NT2/D1 (cell line): ENCODE measurements at regions not wholly inside any gene's neighbourhood (a gene's known extent, or its start where the extent isn't known, plus 50 kb on each side); places are given as distances from the start of the nearest gene placed in this dataset.
"Not testable (repeated sequence)": the region's sequence is repeated elsewhere in the genome, so short reads cannot be mapped to it uniquely, and the experiment has no call there.

Source experiments
- DNase-seq: peaks from one replicate; pipeline ENCODE4 v3.0.0-alpha.2; 2011; ENCODE audit warnings: low read depth, low spot score
- H3K27me3 ChIP-seq: 2 replicates; pipeline ENCODE4 v1.6.0; 2011; ENCODE audit warnings: mild to moderate bottlenecking; ENCODE audit not compliant: insufficient read length, insufficient read depth
- H3K36me3 ChIP-seq: 2 replicates; pipeline ENCODE4 v1.6.1; 2011; ENCODE audit warnings: mild to moderate bottlenecking, low read length, mixed read lengths; ENCODE audit not compliant: insufficient read depth, insufficient read length
- H3K4me1 ChIP-seq: 2 replicates; pipeline ENCODE4 v1.5.1; 2011; ENCODE audit not compliant: insufficient read depth, insufficient read length
- H3K4me3 ChIP-seq: 2 replicates; pipeline ENCODE4 v1.5.1; 2011; ENCODE audit warnings: low read depth; ENCODE audit not compliant: insufficient read length
- H3K9ac ChIP-seq: 2 replicates; pipeline ENCODE4 v1.6.0; 2011; ENCODE audit warnings: low read depth; ENCODE audit not compliant: insufficient read length
- H3K9me3 ChIP-seq: 2 replicates; pipeline ENCODE4 v1.5.1; 2011; ENCODE audit warnings: mild to moderate bottlenecking, low read length; ENCODE audit not compliant: insufficient read depth
- SUZ12 ChIP-seq: IDR thresholded peaks from 2 replicates; pipeline ENCODE4 v1.6.1; 2011; ENCODE audit not compliant: insufficient read length, insufficient read depth; ENCODE audit errors: extremely low read depth
- ZNF274 ChIP-seq: IDR thresholded peaks from 2 replicates; pipeline ENCODE4 v1.6.1; 2011; ENCODE audit warnings: mild to moderate bottlenecking, low read depth, low read length

DNA sequence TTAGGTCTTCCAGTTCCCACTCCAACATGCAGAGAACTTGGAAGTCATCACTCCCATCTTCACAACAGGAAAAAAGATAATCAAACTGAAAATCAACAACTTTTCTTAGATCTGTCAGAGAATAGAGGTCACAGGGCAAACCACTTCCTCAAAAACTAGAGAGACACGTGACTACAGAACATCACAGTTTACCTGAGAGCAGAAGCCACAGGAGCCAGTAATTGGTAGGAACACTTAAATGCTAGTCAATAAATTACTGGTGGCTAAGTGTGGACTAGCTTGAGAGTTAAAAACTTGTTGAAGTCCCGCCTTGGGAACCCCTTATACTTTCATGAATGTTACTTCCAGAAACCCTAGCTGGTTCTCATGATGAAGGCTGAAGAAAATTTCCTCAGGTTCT is 81.1 kb downstream of the THSD1 start:
- DNase-seq, H3K9ac ChIP-seq, H3K4me1 ChIP-seq, H3K27me3 ChIP-seq, H3K4me3 ChIP-seq, H3K36me3 ChIP-seq, H3K9me3 ChIP-seq: not testable (repeated sequence)

DNA sequence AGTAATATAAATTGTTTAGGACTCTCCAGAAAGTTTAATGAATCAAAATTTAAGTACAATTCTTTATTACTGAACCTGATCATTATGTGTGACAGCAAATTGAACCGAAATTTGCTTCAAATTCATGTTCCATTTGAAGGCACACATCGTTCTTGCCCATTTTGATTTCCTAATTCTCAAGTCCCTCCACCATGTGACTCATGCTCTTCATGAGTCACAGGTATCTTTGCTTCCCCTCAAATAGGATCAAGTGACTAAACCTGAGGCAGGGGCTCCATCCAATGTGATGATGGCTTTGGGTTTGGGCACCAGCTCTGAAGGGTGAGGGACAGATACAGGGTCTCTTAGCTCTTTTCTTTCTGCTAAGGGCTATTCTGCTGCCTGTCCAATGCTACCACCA is 86.1 kb downstream of the THSD1 start:
- H3K36me3 ChIP-seq, result no peaks in the 10 kb centered on the region
- no peaks in the 10 kb centered on the region for H3K4me1 ChIP-seq
- no peaks in the 10 kb centered on the region for H3K9me3 ChIP-seq
- TF ChIP-seq SUZ12 (no peak), ZNF274 (no peak)
- H3K4me3 ChIP-seq, result no peak overlapping the region
- no peak overlapping the region for H3K9ac ChIP-seq
- no peak for DNase-seq
- H3K27me3 ChIP-seq, result no peaks in the 10 kb centered on the region

GRCh38 chr13:52309833-52310232 is 96.1 kb downstream of the THSD1 start:
- H3K4me3 ChIP-seq, H3K27me3 ChIP-seq, DNase-seq, H3K9ac ChIP-seq, H3K4me1 ChIP-seq, H3K36me3 ChIP-seq, H3K9me3 ChIP-seq: not testable (repeated sequence)

DNA sequence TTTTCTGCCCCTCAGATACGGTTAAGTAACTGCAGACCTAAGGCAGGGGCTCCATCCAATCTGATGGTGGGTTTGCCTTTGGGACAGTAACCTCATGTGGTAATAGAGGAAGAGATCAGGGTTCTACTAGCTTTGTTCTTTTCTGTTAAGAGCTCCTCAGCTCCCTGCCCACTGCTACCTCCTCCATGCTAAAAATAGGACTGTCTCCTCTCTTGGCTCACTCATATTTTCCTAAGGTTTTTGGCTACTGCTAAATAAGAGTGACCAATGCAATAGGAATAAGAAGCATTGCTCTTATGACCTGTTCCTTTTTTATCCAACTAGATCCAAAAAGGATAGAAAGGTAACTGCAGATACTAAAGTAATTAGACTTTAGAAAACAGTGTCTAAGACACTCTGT is 99.6 kb downstream of the THSD1 start:
- not testable (repeated sequence) for H3K27me3 ChIP-seq, DNase-seq, H3K9me3 ChIP-seq, H3K4me1 ChIP-seq, H3K36me3 ChIP-seq, H3K4me3 ChIP-seq, H3K9ac ChIP-seq

DNA sequence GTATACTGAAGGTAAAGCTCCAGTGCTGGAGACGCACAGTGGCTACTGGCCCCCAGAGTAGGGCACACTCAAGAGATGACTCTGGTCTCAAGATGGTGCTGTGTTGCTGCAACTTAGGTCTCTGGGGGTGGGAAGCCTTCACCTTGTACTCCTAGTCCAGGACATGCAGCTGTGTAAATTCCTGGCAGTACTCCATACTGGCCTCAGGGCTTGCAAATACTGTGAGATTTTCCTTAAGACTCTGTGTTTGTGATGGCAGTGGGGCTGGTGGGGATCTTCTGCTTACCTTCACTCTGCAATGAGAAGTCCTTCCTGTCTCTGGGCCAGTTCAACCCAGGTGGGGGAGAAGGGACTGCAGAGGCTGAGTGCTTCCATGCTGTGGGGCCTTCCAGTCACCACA is 102.9 kb downstream of the THSD1 start:
- H3K4me1 ChIP-seq, H3K9ac ChIP-seq, H3K9me3 ChIP-seq, DNase-seq, H3K27me3 ChIP-seq, H3K4me3 ChIP-seq, H3K36me3 ChIP-seq: not testable (repeated sequence)

GRCh38 chr13:52302688-52303087 is 103.3 kb downstream of the THSD1 start:
- H3K36me3 ChIP-seq, H3K9ac ChIP-seq, H3K27me3 ChIP-seq, H3K4me1 ChIP-seq, H3K4me3 ChIP-seq, H3K9me3 ChIP-seq, DNase-seq: not testable (repeated sequence)

GRCh38 chr13:52301810-52302400 is 104.1 kb downstream of the THSD1 start:
- not testable (repeated sequence) for H3K4me3 ChIP-seq, H3K4me1 ChIP-seq, H3K9ac ChIP-seq, H3K36me3 ChIP-seq, H3K9me3 ChIP-seq, DNase-seq, H3K27me3 ChIP-seq

DNA sequence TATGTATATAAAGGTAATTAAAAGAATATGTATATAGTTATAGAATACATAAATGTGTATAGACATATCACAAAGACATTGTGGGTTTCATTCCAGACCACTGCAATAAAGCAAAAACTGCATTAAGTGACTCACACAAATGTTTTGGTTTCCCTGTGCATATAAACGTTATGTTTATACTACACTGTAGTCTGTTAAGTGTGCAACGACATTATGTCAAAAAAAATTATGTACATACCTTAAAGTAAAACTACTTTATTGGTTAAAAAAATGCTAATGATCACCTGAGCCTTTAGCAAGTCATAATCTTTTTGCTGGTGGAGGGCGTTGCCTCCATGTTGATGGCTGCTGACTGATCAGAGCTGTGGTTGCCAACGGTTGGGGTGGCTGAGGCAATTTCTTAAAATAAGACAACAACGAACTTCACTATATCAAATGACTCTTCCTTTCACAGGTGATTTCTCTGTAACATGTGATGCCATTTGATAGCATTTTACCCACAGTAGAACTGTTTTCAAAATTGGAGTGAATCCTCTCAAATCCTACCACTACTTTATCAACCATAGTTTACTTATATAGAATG is 107.8 kb downstream of the THSD1 start:
- not testable (repeated sequence) for H3K4me3 ChIP-seq, H3K9me3 ChIP-seq, H3K36me3 ChIP-seq, DNase-seq, H3K27me3 ChIP-seq, H3K9ac ChIP-seq, H3K4me1 ChIP-seq

- not testable (repeated sequence) for DNase-seq, H3K4me3 ChIP-seq, H3K9ac ChIP-seq, H3K27me3 ChIP-seq, H3K36me3 ChIP-seq, H3K4me1 ChIP-seq, H3K9me3 ChIP-seq
These were observed 117.1 kb downstream of the THSD1 start for GRCh38 chr13:52288891-52289290.

GRCh38 chr13:52281387-52281786 is 122.0 kb upstream of the NEK3 start:
- not testable (repeated sequence) for H3K36me3 ChIP-seq, H3K4me3 ChIP-seq, H3K9ac ChIP-seq, H3K27me3 ChIP-seq, DNase-seq, H3K9me3 ChIP-seq, H3K4me1 ChIP-seq

DNA sequence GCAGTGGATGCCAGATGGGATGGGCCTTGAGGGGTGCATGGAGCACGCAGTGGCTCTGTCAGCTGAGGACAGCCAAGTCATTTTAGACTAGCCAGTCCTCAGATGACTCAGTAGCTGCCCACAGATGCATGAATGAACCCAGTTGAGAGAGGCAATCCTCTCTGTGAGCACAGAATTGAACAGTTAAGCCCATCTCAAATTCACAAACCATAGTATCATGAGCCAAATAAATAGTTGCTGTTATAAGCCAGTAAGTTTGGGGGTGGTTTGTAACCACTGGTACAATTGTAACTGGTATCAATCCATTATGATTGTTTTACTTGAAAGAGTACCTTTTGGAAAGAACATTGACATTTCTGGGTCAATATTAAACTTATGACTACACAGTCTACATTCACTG is 120.0 kb upstream of the NEK3 start:
- not testable (repeated sequence) for H3K4me1 ChIP-seq, H3K36me3 ChIP-seq, DNase-seq, H3K9me3 ChIP-seq, H3K4me3 ChIP-seq, H3K9ac ChIP-seq, H3K27me3 ChIP-seq

GRCh38 chr13:52254299-52254698 is 94.9 kb upstream of the NEK3 start:
- H3K4me3 ChIP-seq, H3K9ac ChIP-seq, H3K9me3 ChIP-seq, H3K4me1 ChIP-seq, H3K36me3 ChIP-seq, DNase-seq, H3K27me3 ChIP-seq: not testable (repeated sequence)
